Endothelial cell of hepatic sinusoid (primary cell): ENCODE measurements at regions not wholly inside any gene's neighbourhood (a gene's known extent, or its start where the extent isn't known, plus 50 kb on each side); places are given as distances from the start of the nearest gene placed in this dataset.
"Not testable (repeated sequence)": the region's sequence is repeated elsewhere in the genome, so short reads cannot be mapped to it uniquely, and the experiment has no call there.

ENCODE experiments used
- in situ Hi-C: cut with HindIII; loops from 2 replicates; pipeline ENCODE4 v1.10.0; 2017; ENCODE audit warnings: low sequenced_read_pairs

- in situ Hi-C loops = no loop called here
These were observed 551.2 kb upstream of the CCDC54 start for GRCh38 chr3:106825962-106826605.

GRCh38 chr3:106826791-106827311, 550.4 kb upstream of the CCDC54 start:
- in situ Hi-C loops = no loop called here

GRCh38 chr3:106827515-106828213, 549.6 kb upstream of the CCDC54 start:
- in situ Hi-C loops = no loop called here

GRCh38 chr3:106829206-106829605, 548.0 kb upstream of the CCDC54 start:
- in situ Hi-C loops = no loop called here

- in situ Hi-C loops = no loop called here
These were observed 546.9 kb upstream of the CCDC54 start for GRCh38 chr3:106830334-106830733.

- in situ Hi-C loops = no loop called here
These were observed 540.3 kb upstream of the CCDC54 start for GRCh38 chr3:106836906-106837305.

- in situ Hi-C loops = no loop called here
These were observed 539.6 kb upstream of the CCDC54 start for GRCh38 chr3:106837616-106838015.

- in situ Hi-C loops = no loop called here
These were observed 537.5 kb upstream of the CCDC54 start for GRCh38 chr3:106839576-106840280.

- in situ Hi-C loops = no loop called here
These were observed 536.9 kb upstream of the CCDC54 start for GRCh38 chr3:106840319-106840718.

- in situ Hi-C loops = no loop called here
These were observed 535.1 kb upstream of the CCDC54 start for GRCh38 chr3:106842151-106842550.

- in situ Hi-C loops = no loop called here
These were observed 532.6 kb upstream of the CCDC54 start for GRCh38 chr3:106844638-106845037.

GRCh38 chr3:106848099-106848498, 529.1 kb upstream of the CCDC54 start:
- in situ Hi-C loops = no loop called here

GRCh38 chr3:106850437-106850836, 526.8 kb upstream of the CCDC54 start:
- in situ Hi-C loops = no loop called here

- in situ Hi-C loops = not testable (repeated sequence)
These were observed 518.9 kb upstream of the CCDC54 start for GRCh38 chr3:106858321-106858720.

GRCh38 chr3:106860182-106860581, 517.1 kb upstream of the CCDC54 start:
- in situ Hi-C loops = no loop called here

- in situ Hi-C loops = no loop called here
These were observed 515.2 kb upstream of the CCDC54 start for GRCh38 chr3:106862067-106862466.

GRCh38 chr3:106877627-106878026, 499.6 kb upstream of the CCDC54 start:
- in situ Hi-C loops = no loop called here

- in situ Hi-C loops = loop anchor here (5.0 kb wide), 1 partner anchor 37 kb away; no protein-coding TSS in a partner anchor
These were observed 497.0 kb upstream of the CCDC54 start for GRCh38 chr3:106880206-106880605.

GRCh38 chr3:106881186-106881585, 496.1 kb upstream of the CCDC54 start:
- in situ Hi-C loops = loop anchor here (5.0 kb wide), 1 partner anchor 36 kb away; no protein-coding TSS in a partner anchor

- in situ Hi-C loops = loop anchor here (5.0 kb wide), 1 partner anchor 35 kb away; no protein-coding TSS in a partner anchor
These were observed 494.9 kb upstream of the CCDC54 start for GRCh38 chr3:106882297-106882696.

- in situ Hi-C loops = no loop called here
These were observed 471.2 kb upstream of the CCDC54 start for GRCh38 chr3:106906074-106906473.
